22Rv1 (cell line): ENCODE measurements at regions not wholly inside any gene's neighbourhood (a gene's known extent, or its start where the extent isn't known, plus 50 kb on each side); places are given as distances from the start of the nearest gene placed in this dataset.

Experiments used
- H3K27ac ChIP-seq: fragments of 450-650 bp; 2 replicates; pipeline ENCODE4 v1.5.1; 2017
- ZFX ChIP-seq: fragments of 450-650 bp; IDR thresholded peaks from 2 replicates; pipeline ENCODE4 v1.6.1; 2017; ENCODE audit warnings: antibody characterized with exemption, borderline replicate concordance
- TF ChIP-seq, protein P1 (sequence below): fragments of 450-650 bp; IDR thresholded peaks from 2 replicates; pipeline ENCODE4 v1.5.1; 2017; ENCODE audit warnings: mild to moderate bottlenecking

DNA sequence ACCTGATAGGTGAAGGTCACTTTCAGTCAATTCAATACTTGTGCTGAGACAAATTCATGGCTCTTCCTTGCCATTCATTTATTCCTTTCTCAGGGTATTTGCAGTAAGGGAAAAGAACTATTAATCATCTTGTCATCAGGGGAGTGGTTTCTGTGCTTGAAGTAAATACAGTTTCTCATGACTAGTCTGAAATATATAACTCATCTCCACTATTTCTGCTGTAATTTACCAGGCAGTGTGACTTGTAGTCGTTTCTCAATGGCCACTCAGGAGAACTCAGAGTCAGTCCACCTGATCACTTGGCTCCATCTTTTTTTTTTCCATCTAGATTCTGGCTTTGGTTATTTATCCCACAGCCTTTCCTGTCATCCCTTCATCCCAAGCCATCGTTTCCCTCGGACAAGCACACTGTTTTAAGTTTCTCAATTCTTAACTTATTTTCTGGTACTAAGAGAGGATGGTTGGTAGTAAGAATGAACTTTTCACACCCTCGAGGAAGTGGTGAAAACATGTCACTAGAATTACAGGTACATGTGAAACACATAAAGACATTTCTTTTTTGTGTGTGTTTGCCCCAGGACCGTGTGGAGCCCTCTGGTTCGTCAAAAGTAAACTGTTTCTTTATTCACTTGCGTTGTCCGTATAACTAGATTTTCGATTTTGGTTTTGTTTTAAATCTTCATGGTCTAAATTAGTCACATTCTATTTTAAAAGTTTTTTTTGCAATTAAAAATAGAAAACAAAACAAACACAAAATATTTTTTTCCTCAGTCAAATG, 620.2 kb downstream of the ZBBX start:
- TF ChIP-seq ZFX, result no peak
- TF ChIP-seq, protein P1, sequence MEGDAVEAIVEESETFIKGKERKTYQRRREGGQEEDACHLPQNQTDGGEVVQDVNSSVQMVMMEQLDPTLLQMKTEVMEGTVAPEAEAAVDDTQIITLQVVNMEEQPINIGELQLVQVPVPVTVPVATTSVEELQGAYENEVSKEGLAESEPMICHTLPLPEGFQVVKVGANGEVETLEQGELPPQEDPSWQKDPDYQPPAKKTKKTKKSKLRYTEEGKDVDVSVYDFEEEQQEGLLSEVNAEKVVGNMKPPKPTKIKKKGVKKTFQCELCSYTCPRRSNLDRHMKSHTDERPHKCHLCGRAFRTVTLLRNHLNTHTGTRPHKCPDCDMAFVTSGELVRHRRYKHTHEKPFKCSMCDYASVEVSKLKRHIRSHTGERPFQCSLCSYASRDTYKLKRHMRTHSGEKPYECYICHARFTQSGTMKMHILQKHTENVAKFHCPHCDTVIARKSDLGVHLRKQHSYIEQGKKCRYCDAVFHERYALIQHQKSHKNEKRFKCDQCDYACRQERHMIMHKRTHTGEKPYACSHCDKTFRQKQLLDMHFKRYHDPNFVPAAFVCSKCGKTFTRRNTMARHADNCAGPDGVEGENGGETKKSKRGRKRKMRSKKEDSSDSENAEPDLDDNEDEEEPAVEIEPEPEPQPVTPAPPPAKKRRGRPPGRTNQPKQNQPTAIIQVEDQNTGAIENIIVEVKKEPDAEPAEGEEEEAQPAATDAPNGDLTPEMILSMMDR, result no peak
- no peak overlapping the region for H3K27ac ChIP-seq

DNA sequence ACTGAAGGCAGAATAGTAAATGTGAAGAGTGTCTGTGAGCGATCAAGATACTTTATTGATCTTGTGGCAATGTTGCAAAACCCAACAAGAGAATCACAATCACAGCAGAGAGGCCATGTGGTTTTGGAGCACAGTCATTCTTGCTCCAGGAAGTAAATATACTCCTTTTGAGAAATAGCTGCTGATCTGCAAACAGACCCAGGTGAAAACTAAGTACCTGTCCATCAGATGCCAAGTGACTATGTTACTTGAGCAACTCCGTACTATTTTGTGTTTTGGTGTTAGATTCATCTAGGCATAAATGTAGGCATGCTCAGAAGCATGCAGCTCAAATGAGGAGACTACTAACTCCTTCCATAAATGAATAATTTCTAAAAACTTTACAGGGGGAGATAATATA, 627.9 kb downstream of the ZBBX start:
- TF ChIP-seq, protein P1, result no peak
- TF ChIP-seq ZFX, result no peak
- H3K27ac ChIP-seq, result no peak overlapping the region

DNA sequence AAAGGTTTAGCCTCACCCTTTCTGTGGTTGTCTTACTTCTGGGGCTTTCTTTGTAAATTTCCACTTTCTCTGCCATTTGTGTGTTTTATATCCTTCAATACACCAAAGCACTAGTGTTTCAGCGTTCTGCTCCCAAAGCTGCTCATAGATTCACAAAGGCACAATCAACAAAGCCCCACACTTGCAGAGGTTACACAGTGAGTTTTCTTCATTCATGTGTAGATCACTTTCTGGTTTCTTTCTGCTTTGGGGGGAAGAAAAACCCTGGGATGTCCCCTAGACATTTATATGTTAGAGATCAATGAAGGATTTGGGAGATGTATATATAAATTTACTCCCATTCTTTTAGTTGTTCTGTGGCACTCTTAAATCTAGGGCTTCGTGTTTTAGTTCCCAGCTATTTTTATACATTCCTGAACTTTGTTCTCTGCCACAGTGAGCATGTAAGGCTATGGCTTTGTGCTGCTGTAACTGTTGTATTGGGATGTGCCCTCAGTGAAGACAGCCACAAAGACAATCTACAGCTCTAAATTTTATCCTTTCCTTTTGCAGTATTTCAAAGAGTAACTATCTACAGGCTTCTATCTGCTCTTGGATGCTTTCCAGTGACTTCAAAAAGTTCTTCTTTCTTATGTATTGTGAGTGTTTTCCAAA, 636.5 kb downstream of the ZBBX start:
- TF ChIP-seq ZFX, result no peak
- TF ChIP-seq, protein P1, result no peak
- H3K27ac ChIP-seq, result no peak overlapping the region

DNA sequence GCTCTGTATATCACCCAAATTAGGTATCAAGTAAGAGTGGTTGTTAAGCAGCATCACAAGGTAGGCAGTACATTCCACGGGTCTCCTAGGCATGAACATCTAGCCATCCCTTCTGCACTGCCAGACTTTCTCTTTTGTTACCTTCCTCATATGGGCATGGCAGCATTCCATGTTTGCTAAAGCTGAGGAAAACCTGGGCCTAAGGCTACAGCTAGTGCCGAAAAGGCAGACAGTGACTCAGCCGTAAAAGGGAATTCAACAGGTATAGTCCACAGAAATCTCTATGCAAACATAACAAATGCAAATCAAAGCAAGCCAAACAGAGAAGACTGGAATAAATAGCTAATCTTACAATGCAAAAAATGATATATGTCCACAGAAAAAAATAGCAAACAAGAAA, 645.4 kb downstream of the ZBBX start:
- no peak overlapping the region for H3K27ac ChIP-seq
- TF ChIP-seq ZFX, result no peak
- TF ChIP-seq, protein P1, result no peak

DNA sequence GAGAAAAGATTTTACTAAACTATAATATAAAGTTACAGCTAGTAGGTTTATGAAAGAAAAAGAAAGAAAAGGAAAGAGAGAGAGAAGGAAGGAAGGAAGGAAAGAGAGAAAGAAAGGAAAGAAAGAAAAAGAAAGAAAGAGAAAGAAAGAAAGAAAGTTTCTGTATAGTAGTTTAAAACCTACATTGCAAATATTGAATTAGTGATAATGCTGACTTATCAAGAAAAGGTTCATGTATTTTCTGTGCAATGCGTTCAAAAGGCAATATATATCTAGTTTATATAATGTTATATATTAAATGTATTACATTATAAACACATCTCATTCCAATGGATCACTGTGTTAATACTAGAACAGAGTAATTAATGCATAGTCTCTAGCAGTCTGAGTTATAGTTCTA, 648.4 kb downstream of the ZBBX start:
- TF ChIP-seq, protein P1, result no peak
- no peak for TF ChIP-seq ZFX
- no peak overlapping the region for H3K27ac ChIP-seq

- H3K27ac ChIP-seq, result no peak overlapping the region
- TF ChIP-seq, protein P1, result no peak
- no peak for TF ChIP-seq ZFX
Measured at GRCh38 chr3:166721466-166721865, 658.6 kb downstream of the ZBBX start.

GRCh38 chr3:166714206-166714605, 665.9 kb downstream of the ZBBX start:
- no peak for TF ChIP-seq ZFX
- no peak overlapping the region for H3K27ac ChIP-seq
